Glutamatergic neuron (in vitro differentiated cells): ENCODE measurements at regions not wholly inside any gene's neighbourhood (a gene's known extent, or its start where the extent isn't known, plus 50 kb on each side); places are given as distances from the start of the nearest gene placed in this dataset.

Experiments used
- DNase-seq: peaks from one replicate; pipeline ENCODE4 v3.0.0; 2022
- H3K27ac Mint-ChIP-seq: one replicate; pipeline ENCODE4 v1.8.0; 2020; ENCODE audit warnings: mild to moderate bottlenecking, mixed read lengths, inconsistent platforms; ENCODE audit not compliant: unreplicated experiment
- H3K27me3 Mint-ChIP-seq: one replicate; pipeline ENCODE4 v1.8.0; 2020; ENCODE audit warnings: mild to moderate bottlenecking, moderate library complexity, mixed read lengths, inconsistent platforms; ENCODE audit not compliant: unreplicated experiment
- H3K36me3 Mint-ChIP-seq: one replicate; pipeline ENCODE4 v1.8.0; 2020; ENCODE audit warnings: mild to moderate bottlenecking, mixed read lengths, inconsistent platforms; ENCODE audit not compliant: unreplicated experiment
- H3K4me1 Mint-ChIP-seq: one replicate; pipeline ENCODE4 v1.8.0; 2020; ENCODE audit warnings: mild to moderate bottlenecking, low read depth, mixed read lengths, inconsistent platforms; ENCODE audit not compliant: unreplicated experiment
- H3K4me3 Mint-ChIP-seq: one replicate; pipeline ENCODE4 v1.8.0; 2020; ENCODE audit warnings: mild to moderate bottlenecking, mixed read lengths, inconsistent platforms; ENCODE audit not compliant: unreplicated experiment
- H3K9me3 Mint-ChIP-seq: one replicate; pipeline ENCODE4 v1.8.0; 2020; ENCODE audit warnings: mild to moderate bottlenecking, moderate library complexity, mixed read lengths, inconsistent platforms; ENCODE audit not compliant: unreplicated experiment
- TF ChIP-seq, protein P1 (sequence below): fragments of 200-600 bp; sonication (generic); IDR thresholded peaks from one replicate; pipeline ENCODE4 v1.5.0; 2021; ENCODE audit not compliant: partially characterized antibody, unreplicated experiment

DNA sequence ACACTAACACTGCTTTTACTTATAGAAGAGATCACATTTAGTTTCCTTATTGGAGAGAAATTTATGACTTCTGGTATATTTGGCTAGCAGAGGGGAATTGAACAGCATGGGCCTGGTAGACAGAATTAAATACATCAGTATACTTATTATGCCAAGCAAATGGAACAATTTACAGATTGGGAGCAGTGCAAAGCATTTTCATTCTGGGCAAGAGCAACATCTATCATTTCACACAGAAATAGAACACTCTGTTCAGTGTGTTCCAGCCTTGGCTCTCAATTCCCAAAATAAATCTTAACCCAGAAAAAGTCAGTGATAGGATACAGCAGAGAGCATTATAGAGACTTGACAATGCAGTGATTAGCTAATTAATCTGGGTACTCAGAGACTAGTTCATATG is 604.0 kb upstream of the SLITRK6 start:
- Mint-ChIP-seq H3K9me3 (no peaks in the 10 kb centered on the region), H3K27ac (no peak overlapping the region), H3K4me1 (peaks cover 2% of the 10 kb centered on the region), H3K27me3 (no peaks in the 10 kb centered on the region), H3K36me3 (no peaks in the 10 kb centered on the region), H3K4me3 (no peak overlapping the region)
- no peak for DNase-seq
- TF ChIP-seq, protein P1, sequence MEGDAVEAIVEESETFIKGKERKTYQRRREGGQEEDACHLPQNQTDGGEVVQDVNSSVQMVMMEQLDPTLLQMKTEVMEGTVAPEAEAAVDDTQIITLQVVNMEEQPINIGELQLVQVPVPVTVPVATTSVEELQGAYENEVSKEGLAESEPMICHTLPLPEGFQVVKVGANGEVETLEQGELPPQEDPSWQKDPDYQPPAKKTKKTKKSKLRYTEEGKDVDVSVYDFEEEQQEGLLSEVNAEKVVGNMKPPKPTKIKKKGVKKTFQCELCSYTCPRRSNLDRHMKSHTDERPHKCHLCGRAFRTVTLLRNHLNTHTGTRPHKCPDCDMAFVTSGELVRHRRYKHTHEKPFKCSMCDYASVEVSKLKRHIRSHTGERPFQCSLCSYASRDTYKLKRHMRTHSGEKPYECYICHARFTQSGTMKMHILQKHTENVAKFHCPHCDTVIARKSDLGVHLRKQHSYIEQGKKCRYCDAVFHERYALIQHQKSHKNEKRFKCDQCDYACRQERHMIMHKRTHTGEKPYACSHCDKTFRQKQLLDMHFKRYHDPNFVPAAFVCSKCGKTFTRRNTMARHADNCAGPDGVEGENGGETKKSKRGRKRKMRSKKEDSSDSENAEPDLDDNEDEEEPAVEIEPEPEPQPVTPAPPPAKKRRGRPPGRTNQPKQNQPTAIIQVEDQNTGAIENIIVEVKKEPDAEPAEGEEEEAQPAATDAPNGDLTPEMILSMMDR, result no peak

DNA sequence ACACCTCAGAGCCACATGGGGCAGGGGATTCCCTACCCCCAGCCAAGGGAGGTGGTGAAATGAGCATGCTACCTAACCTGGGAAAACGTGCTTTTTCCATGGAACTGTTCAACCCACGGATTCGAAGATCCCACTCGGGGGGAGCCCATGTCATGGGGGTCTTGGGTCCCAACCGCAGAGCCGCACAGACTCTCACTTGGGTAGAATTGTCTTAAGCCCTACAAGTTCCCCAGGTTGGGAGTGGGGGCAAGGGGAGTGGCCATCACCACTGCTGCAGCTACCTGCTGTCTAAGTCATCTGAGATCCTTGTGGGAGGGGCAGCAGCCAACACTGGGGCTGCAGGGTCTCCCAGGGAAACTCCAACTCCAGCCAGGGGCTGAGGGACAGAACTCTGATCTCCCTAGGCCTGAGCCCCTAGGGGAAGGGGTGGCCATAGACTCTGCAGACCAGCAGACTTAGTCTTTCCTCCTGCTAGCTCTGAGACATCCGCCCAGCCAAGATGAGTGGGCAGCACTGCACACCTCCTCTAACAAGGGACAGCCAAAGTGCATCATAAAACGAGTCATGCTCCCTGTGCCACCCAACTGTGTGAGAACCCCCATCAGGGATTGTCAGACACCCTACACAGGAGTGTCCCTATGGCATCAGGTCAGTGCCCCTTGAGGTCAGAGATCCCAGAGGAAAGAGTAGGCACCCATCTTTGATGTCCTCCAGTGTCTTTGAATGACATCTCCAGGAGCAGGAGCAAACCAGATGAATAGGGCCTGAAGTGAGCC is 610.4 kb upstream of the SLITRK6 start:
- no peaks in the 10 kb centered on the region for H3K4me1 Mint-ChIP-seq
- no peaks in the 10 kb centered on the region for H3K36me3 Mint-ChIP-seq
- no peak overlapping the region for H3K27ac Mint-ChIP-seq
- no peaks in the 10 kb centered on the region for H3K9me3 Mint-ChIP-seq
- no peaks in the 10 kb centered on the region for H3K27me3 Mint-ChIP-seq
- TF ChIP-seq, protein P1, result no peak
- DNase-seq, result no peak
- no peak overlapping the region for H3K4me3 Mint-ChIP-seq

DNA sequence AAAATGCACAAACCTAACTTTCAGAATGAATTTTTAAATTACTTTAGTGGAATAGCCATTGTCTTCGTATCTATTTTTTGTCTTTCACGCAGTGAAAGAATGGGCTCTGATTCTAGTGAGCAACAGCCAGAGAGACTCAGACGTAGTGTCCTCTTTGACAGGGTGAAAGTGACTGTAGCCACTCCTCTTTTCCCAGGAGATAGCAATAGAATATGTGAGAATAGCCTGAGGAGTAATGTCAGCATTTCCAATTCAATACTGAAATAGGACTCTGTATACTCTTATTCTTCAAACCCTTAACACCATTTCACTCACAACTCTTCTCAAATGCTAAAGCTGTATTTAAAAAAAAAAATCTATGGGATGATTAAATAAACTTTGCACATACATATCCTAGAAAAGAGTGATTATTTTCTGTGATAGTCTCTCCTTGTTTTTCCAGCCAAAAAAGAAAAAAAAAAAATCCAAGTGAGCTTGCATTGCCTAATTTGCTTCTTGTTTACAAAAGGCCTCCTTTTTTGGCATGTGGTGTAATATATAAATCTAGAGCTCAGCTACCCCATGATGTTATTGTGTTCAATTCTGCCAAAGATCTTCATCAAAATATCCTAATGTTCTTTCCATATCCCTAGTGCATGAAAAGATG is 626.1 kb upstream of the SLITRK6 start:
- H3K27ac Mint-ChIP-seq, result peak overlapping the region; percentile 3
- no peak for DNase-seq
- no peak overlapping the region for H3K4me3 Mint-ChIP-seq
- H3K9me3 Mint-ChIP-seq, result no peaks in the 10 kb centered on the region
- H3K36me3 Mint-ChIP-seq, result no peaks in the 10 kb centered on the region
- no peaks in the 10 kb centered on the region for H3K27me3 Mint-ChIP-seq
- H3K4me1 Mint-ChIP-seq, result peaks cover 5% of the 10 kb centered on the region
- TF ChIP-seq, protein P1, result no peak

DNA sequence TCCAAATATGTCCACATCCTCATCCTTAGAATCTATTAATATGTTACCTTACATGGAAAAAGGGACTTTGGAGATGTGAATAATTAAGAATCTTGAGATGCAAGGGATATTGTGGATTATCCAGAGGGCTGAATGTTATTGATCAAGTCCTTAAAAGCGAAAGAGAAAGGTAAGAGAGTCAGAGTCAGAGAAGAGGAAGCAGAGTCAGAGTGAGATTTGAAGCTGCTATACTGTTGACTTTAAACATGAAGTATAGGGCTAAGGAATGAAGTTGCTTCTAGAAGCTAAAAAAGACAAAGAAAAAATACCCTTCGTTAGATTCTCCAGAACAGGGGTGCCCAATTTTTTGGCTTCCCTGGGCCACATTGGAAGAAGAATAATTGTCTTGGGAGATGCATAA is 627.2 kb upstream of the SLITRK6 start:
- H3K4me3 Mint-ChIP-seq, result no peak overlapping the region
- H3K4me1 Mint-ChIP-seq, result peaks cover 5% of the 10 kb centered on the region
- no peak for DNase-seq
- H3K27ac Mint-ChIP-seq, result no peak overlapping the region
- H3K36me3 Mint-ChIP-seq, result no peaks in the 10 kb centered on the region
- TF ChIP-seq, protein P1, result no peak
- H3K9me3 Mint-ChIP-seq, result no peaks in the 10 kb centered on the region
- H3K27me3 Mint-ChIP-seq, result no peaks in the 10 kb centered on the region

DNA sequence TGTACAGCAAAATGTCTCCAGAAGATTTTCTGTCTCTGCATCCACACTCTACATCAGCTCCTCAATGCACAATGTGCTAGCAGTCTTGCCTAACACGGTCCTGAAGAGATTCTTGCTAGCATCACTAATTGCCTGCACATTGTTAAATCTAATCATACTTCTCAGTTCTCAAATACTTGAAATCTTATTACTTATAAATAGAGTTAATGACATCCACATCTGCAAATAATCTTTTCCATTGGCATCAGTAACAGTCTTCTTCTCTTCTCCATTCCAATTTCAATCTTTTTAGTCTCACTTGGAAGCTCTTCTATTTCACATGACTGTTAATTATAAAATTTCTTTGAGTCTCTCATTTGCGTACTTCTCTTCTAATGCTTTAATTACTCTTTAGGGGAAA is 630.5 kb upstream of the SLITRK6 start:
- Mint-ChIP-seq H3K4me1 (peaks cover 5% of the 10 kb centered on the region), H3K36me3 (peaks cover 11% of the 10 kb centered on the region), H3K27me3 (no peaks in the 10 kb centered on the region), H3K9me3 (peaks cover 4% of the 10 kb centered on the region), H3K4me3 (no peak overlapping the region), H3K27ac (no peak overlapping the region)
- no peak for DNase-seq
- TF ChIP-seq, protein P1, result no peak
